ENCODE measurements at regions not wholly inside any gene's neighbourhood (a gene's known extent, or its start where the extent isn't known, plus 50 kb on each side); places are given as distances from the start of the nearest gene placed in this dataset.
"Not testable (repeated sequence)": the region's sequence is repeated elsewhere in the genome, so short reads cannot be mapped to it uniquely, and the experiment has no call there.

DNA sequence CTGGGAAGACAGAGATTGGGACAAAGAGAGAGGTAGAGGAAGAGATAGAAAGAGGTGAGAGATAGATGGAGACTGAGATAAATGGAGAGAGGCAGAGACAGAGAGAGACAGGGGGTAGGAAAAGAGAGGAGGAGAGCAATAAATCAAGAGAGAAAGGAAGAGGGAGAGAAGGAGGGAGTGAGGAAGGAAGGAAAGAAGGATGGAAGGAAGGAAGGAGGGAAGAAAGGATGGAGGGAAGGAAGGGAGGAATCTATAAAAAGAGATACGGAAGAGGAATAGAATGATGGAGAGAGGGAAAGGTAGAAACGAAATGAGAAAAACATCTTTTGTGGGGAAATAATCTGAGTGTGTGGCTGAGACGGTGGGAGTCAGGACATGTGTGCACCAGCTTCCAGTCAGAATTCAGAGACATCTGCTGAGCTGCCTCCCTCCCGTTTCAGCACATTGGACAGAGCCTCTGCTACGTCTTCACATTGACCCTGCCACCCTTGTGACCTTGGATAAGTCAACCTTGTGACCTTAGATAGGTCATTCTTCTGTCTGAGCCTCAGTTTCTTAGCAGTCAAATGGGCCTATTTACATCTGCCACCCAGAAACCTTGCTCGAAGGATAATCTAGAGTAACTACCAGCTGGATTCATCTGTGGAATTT is 417.8 kb downstream of the MIAT start:
- H3K4me1 ChIP-seq: no peaks in the 10 kb centered on the region
- no peak overlapping the region for H3K9ac ChIP-seq
- no peaks in the 10 kb centered on the region for H3K79me2 ChIP-seq
- H3K27me3 ChIP-seq (ENCODE audit: control insufficient read depth, insufficient read depth, low read length): no peaks in the 10 kb centered on the region
- H2AFZ ChIP-seq: no peak overlapping the region
- no peaks in the 10 kb centered on the region for H3K36me3 ChIP-seq (ENCODE audit: control insufficient read depth, insufficient read depth, low read length)
- no peak overlapping the region for H3K27ac ChIP-seq
- H3K9me3 ChIP-seq (ENCODE audit: control insufficient read depth, low read length): no peaks in the 10 kb centered on the region
- no peak overlapping the region for H3K4me2 ChIP-seq (ENCODE audit: low read length)
- H3K4me3 ChIP-seq (ENCODE audit: low read depth, low read length): no peak overlapping the region
- TF ChIP-seq, protein P1, sequence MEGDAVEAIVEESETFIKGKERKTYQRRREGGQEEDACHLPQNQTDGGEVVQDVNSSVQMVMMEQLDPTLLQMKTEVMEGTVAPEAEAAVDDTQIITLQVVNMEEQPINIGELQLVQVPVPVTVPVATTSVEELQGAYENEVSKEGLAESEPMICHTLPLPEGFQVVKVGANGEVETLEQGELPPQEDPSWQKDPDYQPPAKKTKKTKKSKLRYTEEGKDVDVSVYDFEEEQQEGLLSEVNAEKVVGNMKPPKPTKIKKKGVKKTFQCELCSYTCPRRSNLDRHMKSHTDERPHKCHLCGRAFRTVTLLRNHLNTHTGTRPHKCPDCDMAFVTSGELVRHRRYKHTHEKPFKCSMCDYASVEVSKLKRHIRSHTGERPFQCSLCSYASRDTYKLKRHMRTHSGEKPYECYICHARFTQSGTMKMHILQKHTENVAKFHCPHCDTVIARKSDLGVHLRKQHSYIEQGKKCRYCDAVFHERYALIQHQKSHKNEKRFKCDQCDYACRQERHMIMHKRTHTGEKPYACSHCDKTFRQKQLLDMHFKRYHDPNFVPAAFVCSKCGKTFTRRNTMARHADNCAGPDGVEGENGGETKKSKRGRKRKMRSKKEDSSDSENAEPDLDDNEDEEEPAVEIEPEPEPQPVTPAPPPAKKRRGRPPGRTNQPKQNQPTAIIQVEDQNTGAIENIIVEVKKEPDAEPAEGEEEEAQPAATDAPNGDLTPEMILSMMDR (IDR thresholded peaks at IDR 0.05): no peak

- H3K27me3 ChIP-seq (ENCODE audit: control insufficient read depth, insufficient read depth, low read length): no peaks in the 10 kb centered on the region
- TF ChIP-seq, protein P1 (IDR thresholded peaks at IDR 0.05): no peak
These were observed 418.5 kb downstream of the MIAT start for GRCh38 chr22:27075891-27076290.

GRCh38 chr22:27078064-27078463 is 420.7 kb downstream of the MIAT start:
- not testable (repeated sequence) for H3K4me3 ChIP-seq (ENCODE audit: low read depth, low read length); H2AFZ ChIP-seq; H3K4me1 ChIP-seq; H3K27ac ChIP-seq; H3K9ac ChIP-seq; H3K9me3 ChIP-seq (ENCODE audit: control insufficient read depth, low read length); H3K79me2 ChIP-seq; H3K27me3 ChIP-seq (ENCODE audit: control insufficient read depth, insufficient read depth, low read length); H3K4me2 ChIP-seq (ENCODE audit: low read length); H3K36me3 ChIP-seq (ENCODE audit: control insufficient read depth, insufficient read depth, low read length)

More at GRCh38 chr22:27075891-27076290, 418.5 kb downstream of the MIAT start:
- no peaks in the 10 kb centered on the region for H3K36me3 ChIP-seq (ENCODE audit: control insufficient read depth, insufficient read depth, low read length)
- H3K27ac ChIP-seq: no peak overlapping the region
- no peak overlapping the region for H3K4me2 ChIP-seq (ENCODE audit: low read length)
- no peaks in the 10 kb centered on the region for H3K79me2 ChIP-seq
- H2AFZ ChIP-seq: no peak overlapping the region
- no peak overlapping the region for H3K4me3 ChIP-seq (ENCODE audit: low read depth, low read length)
- H3K9me3 ChIP-seq (ENCODE audit: control insufficient read depth, low read length): no peaks in the 10 kb centered on the region
- H3K4me1 ChIP-seq: no peaks in the 10 kb centered on the region
- no peak overlapping the region for H3K9ac ChIP-seq

DNA sequence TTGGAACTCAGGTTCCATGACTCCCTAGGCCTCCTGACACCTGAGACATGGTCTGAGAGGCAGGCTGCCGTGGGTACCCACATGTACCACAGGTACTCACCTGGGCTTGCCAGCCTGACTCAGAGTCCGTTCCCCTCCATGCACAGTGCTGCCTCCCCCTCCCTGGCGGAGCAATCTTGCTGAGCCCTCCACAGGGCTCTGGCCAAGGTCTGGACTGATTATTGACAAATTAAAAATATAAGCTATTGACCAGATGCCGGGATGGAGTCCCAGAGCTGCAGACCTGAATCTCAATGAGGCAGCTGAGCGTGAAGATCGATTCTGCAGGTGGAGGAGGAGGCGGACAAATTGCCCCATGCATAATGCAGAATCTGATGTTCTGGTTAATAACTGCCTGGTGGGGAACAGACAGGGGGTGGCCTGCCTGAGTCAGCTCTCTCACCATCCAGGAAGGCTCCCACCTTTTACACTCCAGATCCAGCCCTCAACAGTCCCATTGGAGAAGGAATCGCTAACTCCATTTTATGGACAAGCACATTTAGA is 422.7 kb downstream of the MIAT start:
- no peaks in the 10 kb centered on the region for H3K4me1 ChIP-seq
- H3K27ac ChIP-seq: no peak overlapping the region
- TF ChIP-seq, protein P1 (IDR thresholded peaks at IDR 0.05): no peak
- H3K36me3 ChIP-seq (ENCODE audit: control insufficient read depth, insufficient read depth, low read length): no peaks in the 10 kb centered on the region
- no peaks in the 10 kb centered on the region for H3K79me2 ChIP-seq
- no peak overlapping the region for H3K4me2 ChIP-seq (ENCODE audit: low read length)
- H3K9me3 ChIP-seq (ENCODE audit: control insufficient read depth, low read length): no peaks in the 10 kb centered on the region
- no peak overlapping the region for H3K4me3 ChIP-seq (ENCODE audit: low read depth, low read length)
- H2AFZ ChIP-seq: no peak overlapping the region
- H3K9ac ChIP-seq: no peak overlapping the region
- no peaks in the 10 kb centered on the region for H3K27me3 ChIP-seq (ENCODE audit: control insufficient read depth, insufficient read depth, low read length)

- TF ChIP-seq, protein P1 (IDR thresholded peaks at IDR 0.05): no peak
- H3K9ac ChIP-seq: no peak overlapping the region
- no peaks in the 10 kb centered on the region for H3K4me1 ChIP-seq
- no peak overlapping the region for H3K4me2 ChIP-seq (ENCODE audit: low read length)
- H3K79me2 ChIP-seq: no peaks in the 10 kb centered on the region
- H3K36me3 ChIP-seq (ENCODE audit: control insufficient read depth, insufficient read depth, low read length): no peaks in the 10 kb centered on the region
- no peak overlapping the region for H3K27ac ChIP-seq
- H2AFZ ChIP-seq: no peak overlapping the region
- H3K27me3 ChIP-seq (ENCODE audit: control insufficient read depth, insufficient read depth, low read length): no peaks in the 10 kb centered on the region
- no peaks in the 10 kb centered on the region for H3K9me3 ChIP-seq (ENCODE audit: control insufficient read depth, low read length)
- H3K4me3 ChIP-seq (ENCODE audit: low read depth, low read length): no peak overlapping the region
These were observed 423.5 kb downstream of the MIAT start for GRCh38 chr22:27080863-27081262.
